AG04450 (cell line): ENCODE measurements at regions not wholly inside any gene's neighbourhood (a gene's known extent, or its start where the extent isn't known, plus 50 kb on each side); places are given as distances from the start of the nearest gene placed in this dataset.

Experiments used
- CTCF ChIA-PET: fragments of 300-600, 350-600 bp; formaldehyde crosslinking; extraction: SDS; loops from one replicate; lab custom pipeline; 2022; ENCODE audit warnings: antibody characterized with exemption, inconsistent platforms; lab: Charles Lee
- POLR2A ChIA-PET: fragments of 350-600 bp; formaldehyde crosslinking; extraction: SDS; loops from one replicate; lab custom pipeline; 2021; ENCODE audit warnings: antibody characterized with exemption, inconsistent platforms; lab: Yijun Ruan, JAX
- DNase-seq: peaks from one replicate; pipeline ENCODE4 v3.0.0-alpha.2; 2011; ENCODE audit warnings: low read depth, low spot score
- H3K27ac ChIP-seq: one replicate; pipeline ENCODE4 v1.5.1; 2012; ENCODE audit warnings: low read depth, low read length, control low read depth
- H3K27me3 ChIP-seq: one replicate; pipeline ENCODE4 v1.6.0; 2012; ENCODE audit warnings: low read length; ENCODE audit not compliant: control insufficient read depth, insufficient read depth
- H3K4me3 ChIP-seq: 2 replicates; pipeline ENCODE4 v1.5.1; 2011; ENCODE audit warnings: mild to moderate bottlenecking, low read depth, low read length, control low read depth
- H3K9me3 ChIP-seq: 2 replicates; pipeline ENCODE4 v1.5.1; 2012; ENCODE audit warnings: low read length; ENCODE audit not compliant: control insufficient read depth, insufficient read depth
- TF ChIP-seq, protein P1 (sequence below): IDR thresholded peaks from 2 replicates; pipeline ENCODE4 v1.5.1; 2011; ENCODE audit warnings: low read depth, low read length, control low read depth, inconsistent platforms

DNA sequence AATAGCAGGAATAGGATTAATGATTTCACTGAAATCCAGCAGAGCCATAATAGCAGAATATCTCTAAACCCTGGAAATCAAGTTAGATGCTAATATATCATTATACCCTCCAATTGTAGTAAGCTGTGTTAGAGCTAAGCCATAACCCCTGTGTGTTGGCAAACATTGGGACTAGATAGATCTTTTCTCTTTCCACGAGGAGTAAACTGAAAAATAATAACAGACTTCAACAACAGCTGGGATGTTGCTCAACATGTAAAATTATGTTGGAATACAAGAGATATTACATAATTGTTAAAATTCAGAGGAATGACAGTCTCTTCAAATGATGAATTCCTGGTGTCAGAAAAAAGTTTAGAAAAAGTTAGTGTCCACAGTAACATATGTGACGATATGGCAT is 383.8 kb downstream of the SNAPC1 start:
- H3K9me3 ChIP-seq = no peaks in the 10 kb centered on the region
- no peak overlapping the region for H3K4me3 ChIP-seq
- ChIA-PET POLR2A (no interaction called here), CTCF (interaction anchor here (0.9 kb wide), 1 partner anchor 17 kb away, joined by 3 read pairs; no protein-coding TSS in a partner anchor)
- no peak overlapping the region for H3K27ac ChIP-seq
- DNase-seq = no peak
- TF ChIP-seq, protein P1, sequence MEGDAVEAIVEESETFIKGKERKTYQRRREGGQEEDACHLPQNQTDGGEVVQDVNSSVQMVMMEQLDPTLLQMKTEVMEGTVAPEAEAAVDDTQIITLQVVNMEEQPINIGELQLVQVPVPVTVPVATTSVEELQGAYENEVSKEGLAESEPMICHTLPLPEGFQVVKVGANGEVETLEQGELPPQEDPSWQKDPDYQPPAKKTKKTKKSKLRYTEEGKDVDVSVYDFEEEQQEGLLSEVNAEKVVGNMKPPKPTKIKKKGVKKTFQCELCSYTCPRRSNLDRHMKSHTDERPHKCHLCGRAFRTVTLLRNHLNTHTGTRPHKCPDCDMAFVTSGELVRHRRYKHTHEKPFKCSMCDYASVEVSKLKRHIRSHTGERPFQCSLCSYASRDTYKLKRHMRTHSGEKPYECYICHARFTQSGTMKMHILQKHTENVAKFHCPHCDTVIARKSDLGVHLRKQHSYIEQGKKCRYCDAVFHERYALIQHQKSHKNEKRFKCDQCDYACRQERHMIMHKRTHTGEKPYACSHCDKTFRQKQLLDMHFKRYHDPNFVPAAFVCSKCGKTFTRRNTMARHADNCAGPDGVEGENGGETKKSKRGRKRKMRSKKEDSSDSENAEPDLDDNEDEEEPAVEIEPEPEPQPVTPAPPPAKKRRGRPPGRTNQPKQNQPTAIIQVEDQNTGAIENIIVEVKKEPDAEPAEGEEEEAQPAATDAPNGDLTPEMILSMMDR = no peak
- H3K27me3 ChIP-seq = no peaks in the 10 kb centered on the region

DNA sequence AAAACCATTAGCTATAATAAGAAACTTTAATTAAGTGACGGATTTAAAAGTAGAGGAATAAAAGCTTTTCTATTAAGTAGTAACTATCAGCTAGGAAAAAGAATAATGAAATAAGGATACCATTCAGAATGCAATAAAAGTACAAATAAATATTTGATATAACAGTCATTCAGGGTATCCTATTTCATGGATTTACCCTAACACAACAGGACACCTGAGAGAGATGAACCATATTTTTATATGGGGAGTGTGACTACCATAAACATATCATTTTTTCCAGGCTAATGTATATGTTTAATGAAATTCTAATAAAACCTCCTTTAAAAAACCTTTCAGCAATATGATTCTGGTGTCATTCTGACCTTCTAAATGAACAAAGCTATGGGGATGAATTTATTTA is 393.8 kb downstream of the SNAPC1 start:
- TF ChIP-seq, protein P1 = no peak
- Histone ChIP-seq H3K27me3 (no peaks in the 10 kb centered on the region), H3K27ac (no peak overlapping the region), H3K4me3 (no peak overlapping the region), H3K9me3 (no peaks in the 10 kb centered on the region)
- CTCF ChIA-PET = no interaction called here
- no peak for DNase-seq
- POLR2A ChIA-PET = no interaction called here

DNA sequence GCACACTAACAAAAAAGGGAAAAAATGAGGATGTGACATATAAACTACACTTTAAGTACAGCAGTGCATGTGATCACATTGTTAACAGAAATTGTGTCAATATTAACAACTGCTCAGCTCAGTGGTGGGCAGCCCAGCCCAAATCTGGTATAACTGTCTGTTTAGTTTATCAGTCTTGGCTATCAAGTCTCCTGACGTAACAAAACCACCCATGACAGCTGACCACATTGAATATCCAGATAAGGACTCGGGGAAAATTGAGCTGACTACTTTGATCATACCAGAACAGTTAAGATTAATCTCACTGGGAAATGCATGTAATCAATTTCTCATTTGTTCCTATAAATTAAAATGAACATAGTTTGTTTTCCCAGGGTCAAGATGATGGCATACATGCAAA is 396.6 kb downstream of the SNAPC1 start:
- CTCF ChIA-PET = no interaction called here
- POLR2A ChIA-PET = no interaction called here
- no peaks in the 10 kb centered on the region for H3K9me3 ChIP-seq
- H3K27me3 ChIP-seq = no peaks in the 10 kb centered on the region
- no peak overlapping the region for H3K4me3 ChIP-seq
- TF ChIP-seq, protein P1 = no peak
- no peak overlapping the region for H3K27ac ChIP-seq
- no peak for DNase-seq

DNA sequence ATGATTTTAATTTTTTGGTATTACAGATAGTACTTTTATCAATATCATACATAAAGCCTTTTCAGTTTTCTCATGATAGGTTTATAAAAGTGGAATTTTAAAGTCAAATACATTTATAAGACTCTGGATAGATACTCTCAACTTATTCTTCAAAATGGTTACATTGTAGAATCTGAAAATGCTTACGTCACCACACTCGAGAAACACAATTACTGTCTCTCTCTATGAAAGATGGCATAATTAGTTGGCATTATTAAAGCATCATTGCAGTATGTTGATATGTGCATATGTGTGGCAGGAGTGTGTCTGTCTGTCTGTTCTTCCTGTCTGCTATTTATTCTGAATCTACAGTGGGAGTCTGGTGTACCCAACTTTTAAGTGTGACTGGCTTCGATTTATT is 397.1 kb downstream of the SNAPC1 start:
- TF ChIP-seq, protein P1 = no peak
- Histone ChIP-seq H3K4me3 (no peak overlapping the region), H3K9me3 (no peaks in the 10 kb centered on the region), H3K27ac (no peak overlapping the region), H3K27me3 (no peaks in the 10 kb centered on the region)
- no peak for DNase-seq
- CTCF ChIA-PET = no interaction called here
- POLR2A ChIA-PET = no interaction called here

DNA sequence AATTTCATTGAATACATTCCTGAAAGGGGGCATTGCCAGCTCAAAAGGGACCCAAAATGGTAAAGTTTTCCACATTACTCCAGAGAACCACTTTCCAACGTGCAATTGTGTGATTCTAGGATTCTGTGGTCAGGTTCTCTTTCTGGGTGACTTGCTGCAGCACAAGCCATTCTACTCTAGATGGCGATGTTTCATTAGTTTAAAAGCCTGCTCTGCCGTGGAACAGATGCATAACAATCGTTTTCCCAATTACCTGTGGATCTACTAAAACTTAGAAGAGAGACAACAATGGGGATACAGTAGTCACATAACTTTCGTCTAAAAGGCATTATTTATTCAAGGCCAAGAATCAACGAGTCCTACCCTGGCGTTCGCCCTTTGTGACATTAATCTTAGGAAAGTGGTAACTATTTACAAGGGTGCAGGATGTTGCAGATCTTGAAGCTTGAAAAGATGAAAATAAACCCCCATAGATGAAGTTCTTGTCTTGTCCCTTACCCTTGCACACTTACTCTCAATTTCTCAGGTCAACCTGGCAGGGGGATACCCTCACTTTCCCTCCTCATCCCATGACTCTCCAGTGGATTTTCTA is 400.9 kb downstream of the SNAPC1 start:
- TF ChIP-seq, protein P1 = peak; percentile 95
- Histone ChIP-seq H3K27ac (no peak overlapping the region), H3K27me3 (no peaks in the 10 kb centered on the region), H3K9me3 (no peaks in the 10 kb centered on the region), H3K4me3 (no peak overlapping the region)
- CTCF ChIA-PET = interaction anchor here (0.5 to 2.2 kb wide), 39 partner anchors 9 to 1586 kb away, joined by 3 to 23 read pairs (median 3); partner anchors contain the start of gene KCNH5
- DNase-seq = no peak
- POLR2A ChIA-PET = no interaction called here
